ENCODE measurements at regions not wholly inside any gene's neighbourhood (a gene's known extent, or its start where the extent isn't known, plus 50 kb on each side); places are given as distances from the start of the nearest gene placed in this dataset.
A peak's percentile ranks its signal among the peaks of the same experiment; 100 is the strongest.

- H3K4me2 ChIP-seq (ENCODE audit: insufficient read depth, insufficient read length, low read length): no peak overlapping the region
- no peaks in the 10 kb centered on the region for H3K79me2 ChIP-seq (ENCODE audit: insufficient read depth, low read length)
- no peak overlapping the region for H3K56ac ChIP-seq (ENCODE audit: insufficient read length, low read depth, low read length)
- no peak overlapping the region for H3K4ac ChIP-seq (ENCODE audit: low read depth, low read length)
- H4K91ac ChIP-seq (ENCODE audit: insufficient read length, low read depth, low read length): no peak overlapping the region
- H3K9ac ChIP-seq (ENCODE audit: extremely low read depth, insufficient read length, low read length): no peak overlapping the region
- no peak overlapping the region for H2BK5ac ChIP-seq (ENCODE audit: insufficient read length, low read length)
- H3K27me3 ChIP-seq (ENCODE audit: insufficient read depth, low read length): no peaks in the 10 kb centered on the region
- no peak for DNase-seq
- H3K23me2 ChIP-seq (ENCODE audit: insufficient read length, low read depth, low read length, poor library complexity, severe bottlenecking): no peaks in the 10 kb centered on the region
- Mint-ChIP-seq H3K4me1 (peaks cover 17 to 22% of the 10 kb centered on the region in 2 experiments), H3K4me3 (no peak overlapping the region), H3K9me3 (no peaks in the 10 kb centered on the region), H3K27me3 (ENCODE audit: low read depth) (no peaks in the 10 kb centered on the region), H3K27ac (peak overlapping the region; percentile 59 to 95 (median 87); a peak in 6 of 7 replicates), H3K36me3 (ENCODE audit: insufficient read depth in 1 of 3, low read depth in 3 of 3) (no peaks in the 10 kb centered on the region; a peak in 1 of 7 replicates)
- H2AK5ac ChIP-seq (ENCODE audit: insufficient read length, low read length): no peak overlapping the region
- no peak overlapping the region for H3T11ph ChIP-seq (ENCODE audit: low read length)
- no peak overlapping the region for H2AFZ ChIP-seq (ENCODE audit: low read length)
- H4K5ac ChIP-seq (ENCODE audit: insufficient read length, low read depth, low read length): no peak overlapping the region
- H2BK12ac ChIP-seq (ENCODE audit: insufficient read length, low read depth, low read length): no peak overlapping the region
- no peak overlapping the region for H3K23ac ChIP-seq (ENCODE audit: insufficient read length, low read depth, low read length)
- no peaks in the 10 kb centered on the region for H3K79me1 ChIP-seq (ENCODE audit: insufficient read depth, low read depth, low read length, poor library complexity, severe bottlenecking)
- TF ChIP-seq CTCF (conservative IDR thresholded peaks at IDR 0.05): no peak
- no peak overlapping the region for H3K27ac ChIP-seq (ENCODE audit: insufficient read length, low read depth, low read length)
- H2BK120ac ChIP-seq (ENCODE audit: low read depth, low read length, poor library complexity, severe bottlenecking): no peak overlapping the region
- no peak overlapping the region for H2BK15ac ChIP-seq (ENCODE audit: low read depth, low read length)
- no CpG with 5 or more reads among the region's 12 CpGs for WGBS (ENCODE audit: extremely low coverage, insufficient read length, low lambda C conversion rate)
- H4K8ac ChIP-seq (replicated peaks; ENCODE audit: insufficient read length, low read depth, low read length): no peak overlapping the region
- H3K4me1 ChIP-seq (ENCODE audit: insufficient read depth, low read length): no peaks in the 10 kb centered on the region
- no peak overlapping the region for H3K18ac ChIP-seq (ENCODE audit: insufficient read length, low read depth, low read length)
- H3K14ac ChIP-seq (ENCODE audit: insufficient read depth, low read length): no peak overlapping the region; the same call in 1 of the 2 replicates
- H3K9me3 ChIP-seq (ENCODE audit: control insufficient read depth, low read depth, low read length): no peaks in the 10 kb centered on the region
- no peaks in the 10 kb centered on the region for H4K20me1 ChIP-seq (ENCODE audit: control insufficient read depth, insufficient read depth, insufficient read length)
- H2BK20ac ChIP-seq (ENCODE audit: low read depth, low read length, poor library complexity, severe bottlenecking): no peak overlapping the region
Observed at GRCh38 chr4:112881842-112882241, 167.6 kb upstream of the ANK2 start.

All from H9 (cell line).